GM12872 (cell line): ENCODE measurements at regions not wholly inside any gene's neighbourhood (a gene's known extent, or its start where the extent isn't known, plus 50 kb on each side); places are given as distances from the start of the nearest gene placed in this dataset.

Source experiments
- TF ChIP-seq, protein P1 (sequence below): IDR thresholded peaks from 3 replicates; pipeline ENCODE4 v1.5.1; 2011; ENCODE audit warnings: low read depth, mild to moderate bottlenecking, low read length, moderate library complexity; ENCODE audit not compliant: insufficient read depth

DNA sequence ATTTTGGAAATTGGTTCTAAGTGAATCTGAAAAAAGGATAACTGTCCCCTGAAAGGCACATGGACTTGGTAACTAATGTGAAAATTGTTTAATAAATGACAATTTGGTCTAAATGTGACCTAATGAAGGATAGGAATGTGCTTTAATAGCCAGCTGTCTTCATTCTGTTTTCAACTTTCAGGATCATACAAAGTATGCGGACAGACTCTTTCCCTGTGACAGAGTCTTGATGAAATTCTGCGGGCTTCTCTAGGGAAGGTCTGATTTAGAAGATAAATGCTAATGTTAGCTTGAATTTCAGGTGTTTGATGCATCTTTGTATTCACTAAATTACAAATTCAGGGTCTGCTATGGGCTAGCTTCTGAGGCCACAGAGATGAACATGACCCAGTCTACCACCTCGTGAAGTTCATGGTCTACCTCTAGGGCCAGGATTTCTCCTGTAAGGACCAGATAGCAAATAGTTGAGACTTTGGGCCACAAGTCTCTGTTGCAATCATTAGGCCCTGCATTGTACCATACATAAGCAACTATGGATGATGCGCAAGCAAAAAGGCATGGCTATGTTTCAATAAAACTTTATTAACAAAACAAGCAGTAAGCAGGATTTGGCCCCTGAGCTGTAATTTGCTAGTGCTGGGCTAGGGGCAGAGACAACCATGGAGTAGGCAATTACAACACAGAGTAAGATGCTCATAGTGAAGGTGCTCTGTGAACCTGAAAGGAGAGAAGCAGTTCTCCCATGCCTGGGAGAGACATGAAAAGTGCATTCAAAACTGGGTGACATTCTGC, 368.6 kb downstream of the INHBA start:
- TF ChIP-seq, protein P1, sequence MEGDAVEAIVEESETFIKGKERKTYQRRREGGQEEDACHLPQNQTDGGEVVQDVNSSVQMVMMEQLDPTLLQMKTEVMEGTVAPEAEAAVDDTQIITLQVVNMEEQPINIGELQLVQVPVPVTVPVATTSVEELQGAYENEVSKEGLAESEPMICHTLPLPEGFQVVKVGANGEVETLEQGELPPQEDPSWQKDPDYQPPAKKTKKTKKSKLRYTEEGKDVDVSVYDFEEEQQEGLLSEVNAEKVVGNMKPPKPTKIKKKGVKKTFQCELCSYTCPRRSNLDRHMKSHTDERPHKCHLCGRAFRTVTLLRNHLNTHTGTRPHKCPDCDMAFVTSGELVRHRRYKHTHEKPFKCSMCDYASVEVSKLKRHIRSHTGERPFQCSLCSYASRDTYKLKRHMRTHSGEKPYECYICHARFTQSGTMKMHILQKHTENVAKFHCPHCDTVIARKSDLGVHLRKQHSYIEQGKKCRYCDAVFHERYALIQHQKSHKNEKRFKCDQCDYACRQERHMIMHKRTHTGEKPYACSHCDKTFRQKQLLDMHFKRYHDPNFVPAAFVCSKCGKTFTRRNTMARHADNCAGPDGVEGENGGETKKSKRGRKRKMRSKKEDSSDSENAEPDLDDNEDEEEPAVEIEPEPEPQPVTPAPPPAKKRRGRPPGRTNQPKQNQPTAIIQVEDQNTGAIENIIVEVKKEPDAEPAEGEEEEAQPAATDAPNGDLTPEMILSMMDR, result no peak

DNA sequence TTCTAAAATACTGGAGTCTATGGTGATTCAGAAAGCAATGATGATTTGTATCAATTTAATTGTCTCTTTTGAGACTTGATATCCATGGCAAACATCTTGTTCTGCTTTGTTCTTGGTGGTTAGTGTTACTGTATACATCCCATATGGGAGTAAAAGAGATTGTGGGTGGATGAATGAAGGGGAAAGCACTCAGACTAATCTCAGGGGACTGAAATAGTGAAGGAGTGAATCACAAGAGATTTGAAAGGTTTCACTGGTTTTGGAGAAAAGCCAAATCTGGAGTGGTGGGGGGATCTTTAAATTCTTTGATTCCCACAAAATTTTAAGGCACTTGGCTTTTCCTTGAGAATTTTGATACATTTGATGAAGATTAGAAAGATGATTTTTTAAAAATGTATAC, 369.4 kb downstream of the INHBA start:
- TF ChIP-seq, protein P1, result no peak

DNA sequence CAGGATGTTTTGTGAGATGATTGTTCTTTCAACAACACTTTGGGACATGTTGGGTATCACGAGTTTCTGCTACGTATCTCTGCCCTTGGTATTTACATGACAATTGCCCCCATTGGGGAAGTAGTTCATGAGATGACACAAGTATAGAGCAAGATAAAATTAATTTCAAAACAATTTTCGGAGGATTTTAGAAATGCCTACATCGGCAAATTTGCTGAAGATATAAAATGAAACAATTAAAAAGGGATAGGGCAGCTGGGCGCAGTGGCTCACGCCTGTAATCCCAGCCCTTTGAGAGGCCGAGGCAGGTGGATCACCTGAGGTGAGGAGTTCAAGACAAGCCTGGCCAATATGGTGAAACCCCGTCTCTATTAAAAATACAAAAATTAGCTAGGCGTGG, 371.7 kb downstream of the INHBA start:
- TF ChIP-seq, protein P1, result no peak

DNA sequence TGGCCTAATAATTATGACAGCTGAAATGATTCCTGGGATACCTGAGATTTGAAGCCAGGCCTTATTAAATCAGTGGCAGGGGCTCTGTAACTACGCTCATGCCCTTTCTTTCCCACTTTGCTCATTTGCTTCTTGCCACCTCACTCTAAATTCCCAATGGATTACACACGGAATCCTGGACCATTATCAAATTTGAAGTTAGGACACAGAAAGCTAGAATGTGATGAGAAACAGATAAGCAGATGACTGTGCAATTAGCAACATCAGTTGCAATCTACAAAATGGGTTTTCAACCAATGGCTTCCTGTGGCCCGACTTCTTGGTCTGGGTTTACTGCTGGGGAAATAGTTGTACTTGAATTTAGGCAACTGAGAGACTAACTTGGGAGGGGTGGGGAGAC, 374.3 kb downstream of the INHBA start:
- TF ChIP-seq, protein P1, result no peak

DNA sequence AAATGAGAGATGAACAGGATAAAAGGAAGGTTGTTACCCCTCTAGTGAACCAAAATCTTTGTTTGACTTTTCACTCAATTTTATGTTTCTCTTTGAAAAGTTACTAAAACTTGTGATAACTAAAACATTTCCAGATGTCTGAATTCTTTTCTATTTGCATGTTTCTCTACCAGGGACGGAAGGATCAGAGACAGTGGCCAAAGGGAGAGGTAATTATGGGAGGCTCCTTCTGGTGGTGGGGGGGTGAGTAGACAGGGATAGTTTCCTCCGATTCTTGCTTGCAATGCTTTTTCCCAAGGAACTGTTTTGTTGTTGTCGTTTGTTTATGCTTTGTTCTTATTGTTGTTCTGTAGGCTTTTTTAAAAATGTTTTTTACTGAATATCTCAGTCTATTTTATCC, 374.8 kb downstream of the INHBA start:
- TF ChIP-seq, protein P1, result no peak

DNA sequence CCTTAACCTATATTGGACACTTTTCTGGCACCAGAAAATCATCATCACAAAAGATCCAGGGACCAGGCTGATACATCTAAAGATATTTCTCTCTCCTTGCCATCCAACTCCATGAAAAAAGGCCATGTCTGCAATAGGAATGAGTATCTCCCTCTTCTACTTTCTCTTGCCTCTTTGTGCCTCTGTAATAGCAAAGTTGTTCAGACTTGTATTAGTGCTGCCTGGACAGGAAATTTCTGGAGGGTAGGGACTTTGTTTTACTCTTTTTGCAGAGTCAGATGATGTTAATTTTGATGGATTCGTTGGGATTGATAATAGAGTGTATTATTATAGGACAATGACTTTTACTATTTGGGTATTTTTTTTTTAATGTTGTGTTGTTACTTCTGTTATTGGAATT, 376.3 kb downstream of the INHBA start:
- TF ChIP-seq, protein P1, result no peak

DNA sequence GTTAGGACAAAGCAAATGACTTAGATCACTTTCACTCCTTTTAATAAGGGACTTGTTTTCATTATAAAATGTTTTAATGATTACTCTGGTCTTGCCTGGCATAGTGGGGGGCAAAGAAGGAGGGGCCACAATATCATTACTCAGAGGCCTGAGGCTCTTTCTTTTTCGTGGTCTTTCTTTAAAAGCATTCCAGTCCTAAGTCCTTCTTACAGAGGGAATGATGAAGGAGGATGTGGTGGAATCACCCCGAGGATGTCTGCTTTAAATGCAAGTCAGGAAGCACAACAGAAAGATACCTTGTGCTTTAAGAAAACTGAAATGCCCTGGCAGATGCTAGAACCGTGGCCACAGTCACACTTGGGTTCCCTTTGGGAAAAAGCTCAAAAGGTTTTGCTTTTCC, 379.1 kb downstream of the INHBA start:
- TF ChIP-seq, protein P1, result no peak
